ENCODE measurements at regions not wholly inside any gene's neighbourhood (a gene's known extent, or its start where the extent isn't known, plus 50 kb on each side); places are given as distances from the start of the nearest gene placed in this dataset.

DNA sequence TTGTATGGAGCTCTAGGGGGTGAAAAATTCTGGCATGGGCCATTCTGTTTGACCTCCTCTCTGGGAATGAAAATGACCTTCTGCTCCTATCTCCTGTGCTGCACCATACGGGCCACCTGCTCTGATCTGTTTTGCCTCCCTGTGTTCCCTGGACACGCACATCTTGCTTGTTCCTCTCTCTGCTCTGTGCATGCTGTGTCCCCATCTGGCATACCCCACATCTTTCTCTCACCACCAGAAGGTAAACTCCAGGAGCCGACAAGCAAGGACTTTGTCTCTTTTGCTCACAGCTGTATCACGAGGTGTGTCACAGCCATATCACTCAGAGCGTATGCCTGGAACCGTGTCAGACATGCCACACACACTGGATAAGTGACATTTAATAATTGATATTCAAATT is 208.4 kb upstream of the DTNBP1 start:
- DNase-seq: no peak

DNA sequence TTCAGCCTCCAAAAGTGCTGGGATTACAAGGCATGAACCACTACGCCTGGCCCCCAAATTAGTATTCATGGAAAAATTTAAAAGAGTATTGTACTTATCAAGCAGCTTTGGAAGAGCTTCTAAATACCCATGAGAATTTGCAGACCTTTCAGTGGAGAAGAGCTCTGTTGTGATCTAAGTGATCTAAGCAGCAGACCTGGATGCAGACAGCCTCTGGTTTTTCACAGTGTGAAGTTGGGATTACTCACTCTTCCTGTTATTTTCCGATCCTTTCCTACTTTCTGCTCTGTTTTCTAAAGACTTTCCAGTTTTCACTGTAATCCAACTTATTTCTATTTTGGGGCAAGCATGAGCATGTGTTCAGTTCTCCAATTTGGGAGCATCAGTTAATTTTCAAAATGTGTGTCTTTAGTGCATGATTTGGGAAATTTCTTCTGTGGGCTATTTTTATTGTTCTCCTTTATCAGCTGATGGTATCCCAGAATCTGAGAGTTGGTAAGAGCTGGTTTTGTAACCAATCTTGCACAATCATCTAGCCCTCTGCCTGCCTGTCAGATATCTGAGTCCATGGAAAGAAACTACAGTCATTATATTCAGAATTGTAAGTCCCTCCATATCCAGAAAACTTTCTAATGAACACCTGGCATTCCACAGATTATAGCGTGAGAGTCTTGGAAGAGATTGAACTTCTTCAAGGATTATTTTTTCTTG is 207.7 kb upstream of the DTNBP1 start:
- DNase-seq: no peak

DNA sequence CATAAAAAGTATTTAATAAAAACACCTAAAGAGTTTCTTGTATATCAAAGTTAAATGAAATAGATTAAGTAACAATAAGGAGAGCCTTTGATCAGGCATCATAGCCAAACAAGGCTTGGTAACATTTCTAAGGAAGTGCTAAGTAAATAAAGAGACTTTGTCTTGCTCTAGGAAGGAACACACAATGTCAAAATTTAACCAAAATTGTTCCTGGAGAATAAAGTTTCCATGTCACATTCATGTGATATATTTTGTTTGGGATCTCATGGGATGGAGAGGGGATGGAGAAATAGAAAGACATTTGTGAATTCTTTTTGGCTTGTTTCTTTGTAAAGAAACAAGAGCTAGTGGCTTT is 201.9 kb upstream of the DTNBP1 start:
- no peak for DNase-seq

GRCh38 chr6:15864038-15864707 is 201.3 kb upstream of the DTNBP1 start:
- DNase-seq: no peak

- no peak for DNase-seq
These were observed 200.0 kb upstream of the DTNBP1 start for GRCh38 chr6:15862810-15863209.

- DNase-seq: no peak
These were observed 198.7 kb upstream of the DTNBP1 start for GRCh38 chr6:15861486-15861885.

GRCh38 chr6:15854826-15855710 is 192.2 kb upstream of the DTNBP1 start:
- DNase-seq: no peak

DNA sequence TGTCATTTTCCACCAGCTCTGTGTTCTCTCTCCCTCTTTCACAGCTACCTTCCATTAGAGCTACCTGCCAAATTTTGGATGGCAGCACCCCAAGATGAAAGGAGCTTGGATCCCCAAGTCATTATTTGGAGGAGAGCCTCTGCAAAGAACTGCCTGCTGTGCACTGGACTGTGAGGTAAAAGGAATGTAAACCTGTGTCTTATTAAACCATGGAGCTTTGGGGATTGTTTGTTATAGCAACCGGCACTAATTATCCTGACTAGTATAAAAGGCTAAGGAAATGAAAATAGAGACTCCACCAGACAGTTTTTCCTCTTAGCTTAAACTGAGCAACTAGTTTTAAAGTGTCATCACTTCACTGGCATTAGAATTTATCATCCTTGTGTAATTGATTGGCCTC is 191.6 kb upstream of the DTNBP1 start:
- no peak for DNase-seq

- no peak for DNase-seq
These were observed 190.4 kb upstream of the DTNBP1 start for GRCh38 chr6:15853259-15853658.

DNA sequence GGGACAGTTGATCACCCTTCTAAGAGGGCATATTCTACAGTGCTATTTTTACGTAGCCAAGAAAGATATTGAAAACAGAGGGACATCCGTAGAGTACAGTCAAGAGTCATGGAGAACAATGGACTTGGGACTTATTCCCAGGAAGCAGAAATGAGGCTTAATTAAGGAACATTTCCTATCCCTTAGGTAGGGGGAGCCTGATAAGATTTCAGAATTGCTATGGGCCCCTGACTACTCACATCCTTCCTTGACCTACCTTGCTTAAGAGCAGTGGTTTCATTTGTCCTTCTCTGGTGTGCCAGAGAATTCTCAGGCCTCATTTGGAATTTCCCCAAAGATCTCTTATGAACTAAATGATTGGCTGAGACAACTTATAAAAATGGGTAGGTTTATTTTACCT is 189.5 kb upstream of the DTNBP1 start:
- DNase-seq: no peak

- no peak for DNase-seq
These were observed 186.6 kb upstream of the DTNBP1 start for GRCh38 chr6:15849395-15849794.

GRCh38 chr6:15845492-15845891 is 182.7 kb upstream of the DTNBP1 start:
- DNase-seq: no peak

DNA sequence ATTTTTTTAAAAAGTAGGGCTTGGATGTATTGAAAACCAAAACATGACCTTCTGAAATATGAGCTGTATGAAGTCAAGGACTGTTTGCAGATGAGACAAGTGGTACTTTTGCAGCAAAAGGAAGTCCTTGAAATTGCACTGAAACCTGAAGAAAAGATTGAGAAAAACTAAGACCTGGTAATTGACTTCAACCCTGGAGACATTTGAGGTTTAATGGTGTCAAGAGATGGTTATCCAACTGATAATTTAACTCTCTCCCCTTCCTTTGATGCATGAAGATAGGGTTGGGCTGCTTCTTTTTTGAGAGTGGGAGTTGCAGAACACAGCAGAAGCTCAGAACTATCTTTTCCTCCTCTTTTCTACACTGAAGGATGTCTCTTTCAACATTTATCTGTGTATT is 180.9 kb upstream of the DTNBP1 start:
- no peak for DNase-seq

DNA sequence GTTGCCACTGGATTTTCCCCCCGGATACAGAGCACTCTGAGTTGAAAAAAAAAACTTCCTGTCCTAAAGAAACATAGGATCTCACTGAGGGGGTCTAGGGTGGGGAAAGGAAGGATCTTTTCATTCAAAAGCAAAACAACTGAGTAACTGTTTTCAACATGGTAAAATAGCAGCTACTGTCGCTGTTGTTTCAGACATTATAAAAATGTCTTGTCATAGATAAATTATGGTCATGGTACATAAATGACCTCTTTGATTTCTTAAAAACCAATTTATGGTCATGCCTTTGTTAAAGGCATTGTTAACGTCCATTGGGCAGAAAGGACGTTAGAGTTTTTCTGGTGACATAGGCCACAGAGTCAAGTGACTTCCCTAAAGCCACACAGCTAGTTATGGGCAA is 180.4 kb upstream of the DTNBP1 start:
- no peak for DNase-seq

DNA sequence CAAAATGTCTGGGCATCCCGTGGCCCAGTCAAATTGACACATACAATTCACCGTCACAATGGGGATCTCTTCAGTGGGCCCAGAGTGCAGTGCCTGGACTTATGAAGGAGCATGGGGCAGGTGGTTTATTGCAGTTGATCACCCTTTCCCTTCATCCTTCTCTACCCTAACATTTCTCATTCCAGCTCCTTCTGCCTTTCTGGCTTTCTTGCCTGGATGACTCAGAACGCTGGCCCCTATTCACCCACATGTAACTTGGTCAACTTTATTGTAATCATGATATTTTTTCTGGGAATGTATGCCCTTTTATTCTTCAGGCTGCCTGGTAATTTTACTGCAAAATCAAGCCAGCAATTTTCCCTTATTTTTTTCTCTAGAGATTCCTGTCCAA is 179.9 kb upstream of the DTNBP1 start:
- DNase-seq: no peak

DNA sequence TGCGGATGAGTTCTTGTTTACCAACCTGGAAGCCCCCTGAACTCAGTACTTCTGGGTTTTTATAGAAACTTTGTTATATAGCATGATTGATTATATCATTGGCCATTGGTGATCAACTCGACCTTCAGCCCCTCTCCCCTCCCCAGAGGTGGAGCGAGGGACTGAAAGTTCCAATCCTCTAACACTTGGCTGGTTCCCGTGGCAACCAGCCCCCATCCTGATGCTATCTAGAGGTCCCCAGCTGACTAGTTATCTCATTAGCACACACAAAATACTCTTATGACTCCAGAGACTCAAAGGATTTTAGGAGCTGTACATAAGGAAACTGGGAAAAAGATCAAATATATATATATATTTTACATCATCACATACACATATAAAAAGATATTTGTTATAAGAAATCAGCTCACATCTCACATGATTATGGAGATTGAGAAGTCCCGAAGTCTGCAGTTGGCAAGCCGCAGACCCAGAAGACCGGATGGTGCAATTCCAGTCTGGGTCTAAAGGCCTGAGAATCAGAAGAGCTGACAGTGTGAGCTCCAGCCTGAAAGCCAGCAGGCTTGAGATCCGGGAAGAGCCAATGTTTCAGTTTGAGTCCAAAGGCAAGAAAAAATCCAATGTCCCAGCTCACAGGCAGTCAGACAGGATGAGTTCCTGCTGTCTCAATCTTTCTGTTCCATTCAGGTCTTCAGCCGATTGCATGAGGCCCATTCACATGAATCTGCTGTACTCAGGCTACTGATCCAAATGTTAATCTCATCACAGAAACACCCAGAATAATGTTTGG is 179.3 kb upstream of the DTNBP1 start:
- no peak for DNase-seq

DNA sequence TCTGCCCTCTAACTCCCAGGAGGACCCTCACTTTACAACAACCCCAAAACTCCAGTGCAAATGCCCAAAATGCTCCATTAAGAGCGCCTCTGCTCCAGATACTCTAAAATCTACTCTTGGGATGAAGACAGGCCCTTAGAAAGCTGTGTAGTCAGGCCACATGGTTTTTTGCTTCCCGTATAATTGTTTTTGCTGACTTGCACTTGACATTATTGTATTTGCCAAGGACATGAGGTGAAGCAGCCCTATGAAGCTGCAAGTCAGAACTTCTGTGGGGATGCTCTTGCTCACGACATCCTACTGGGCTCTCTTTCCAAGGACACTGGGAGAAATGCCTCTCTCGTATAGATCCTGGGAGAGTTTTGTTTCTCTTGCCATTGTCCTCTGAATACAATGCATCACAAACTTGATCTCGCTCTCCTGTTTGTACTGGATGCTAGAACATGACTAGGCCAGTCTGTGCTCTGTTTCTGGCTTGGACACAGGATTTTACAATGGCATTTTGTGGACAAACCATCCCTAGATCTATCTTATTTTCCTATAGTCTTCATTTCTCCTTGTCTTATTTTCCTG is 177.2 kb upstream of the DTNBP1 start:
- DNase-seq: no peak

- DNase-seq: no peak
These were observed 174.4 kb upstream of the DTNBP1 start for GRCh38 chr6:15837205-15837604.

DNA sequence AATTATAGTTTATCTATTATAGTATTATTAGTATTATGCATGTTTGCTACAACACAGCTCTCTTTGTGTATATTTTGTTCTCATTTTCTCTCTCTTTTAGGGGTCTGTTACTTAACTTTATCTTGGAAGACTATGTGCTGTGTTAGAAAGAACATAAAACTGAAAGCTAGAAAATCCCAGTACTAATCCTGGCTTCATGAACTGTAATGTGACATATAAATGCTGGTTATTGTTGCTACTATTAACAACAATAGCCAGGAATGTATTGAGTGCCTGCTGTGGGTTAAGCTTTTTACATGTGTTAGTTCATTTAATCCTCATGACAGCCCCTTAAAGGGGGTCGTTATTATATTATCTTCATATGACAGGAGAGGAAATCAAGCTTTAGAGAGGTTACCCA is 170.0 kb upstream of the DTNBP1 start:
- DNase-seq: no peak

GRCh38 chr6:15829156-15829555 is 166.3 kb upstream of the DTNBP1 start:
- no peak for DNase-seq

- DNase-seq: no peak
These were observed 164.8 kb upstream of the DTNBP1 start for GRCh38 chr6:15827496-15828255.

- no peak for DNase-seq
These were observed 164.0 kb upstream of the DTNBP1 start for GRCh38 chr6:15826814-15827318.
